Fibroblast of skin of abdomen (primary cell): ENCODE measurements at regions not wholly inside any gene's neighbourhood (a gene's known extent, or its start where the extent isn't known, plus 50 kb on each side); places are given as distances from the start of the nearest gene placed in this dataset.

ENCODE experiments used
- DNase-seq: peaks from one replicate; pipeline ENCODE4 v3.0.0-alpha.2; 2013

- DNase-seq: no peak
Observed at GRCh38 chr3:181432992-181433391, 278.7 kb upstream of the SOX2 start.

DNA sequence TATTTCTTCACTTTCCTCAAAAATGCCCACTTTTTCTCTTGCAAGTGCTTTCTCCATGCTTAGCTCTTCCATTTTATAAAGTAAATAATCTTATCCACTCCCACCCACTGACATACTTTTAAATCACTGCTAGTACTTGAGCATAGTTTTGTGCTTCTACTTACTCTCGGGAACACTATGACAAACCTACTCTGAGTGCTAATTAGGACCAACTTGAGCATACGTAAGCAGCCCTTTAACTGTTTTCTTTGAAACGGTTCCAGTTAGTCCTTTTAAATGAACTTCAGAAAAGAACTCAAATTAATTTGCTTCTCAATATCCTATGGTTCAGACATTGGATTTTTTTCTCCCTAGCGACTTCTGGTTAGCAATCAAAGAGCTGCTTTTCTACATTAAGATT lies 280.0 kb upstream of the SOX2 start:
- no peak for DNase-seq

DNA sequence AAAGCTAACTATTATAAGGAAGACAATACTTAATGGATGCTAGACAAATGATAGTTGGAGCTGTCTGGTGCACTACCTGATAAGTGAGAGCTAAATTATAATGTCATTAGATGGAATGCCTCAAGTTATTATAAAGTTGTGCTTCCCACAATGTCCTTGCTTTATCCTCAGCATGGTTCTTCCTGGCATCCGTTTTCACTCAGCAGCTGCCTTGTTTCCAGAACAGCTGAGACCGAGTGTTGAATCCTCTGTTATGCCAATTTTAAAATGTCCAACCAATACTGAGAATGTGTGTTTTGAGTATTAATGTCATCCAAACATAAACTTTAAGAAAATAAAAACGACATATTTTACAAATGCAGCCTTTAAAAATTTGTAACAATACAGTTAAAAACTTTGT lies 286.7 kb upstream of the SOX2 start:
- no peak for DNase-seq

GRCh38 chr3:181418233-181418632 lies 293.5 kb upstream of the SOX2 start:
- no peak for DNase-seq

- peak; percentile 70 for DNase-seq
Observed at GRCh38 chr3:181417748-181418147, 294.0 kb upstream of the SOX2 start.

DNA sequence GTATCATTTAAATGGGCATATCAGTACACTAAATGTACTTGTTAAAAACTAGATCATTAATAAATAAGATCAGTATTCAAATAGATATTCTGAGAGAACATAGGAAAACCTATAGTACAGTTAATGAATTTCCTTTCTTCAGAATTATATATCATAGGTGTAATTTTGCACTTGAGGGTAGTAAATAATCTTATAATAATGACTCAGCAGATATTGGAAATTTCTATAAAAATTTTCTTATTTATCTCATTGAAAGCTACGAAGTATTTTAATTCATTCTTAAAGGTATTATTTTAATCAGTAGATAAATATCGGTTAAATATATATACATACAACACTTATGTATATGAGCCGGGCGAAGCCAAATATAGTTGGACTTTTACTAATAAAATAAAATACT lies 300.9 kb upstream of the SOX2 start:
- no peak for DNase-seq

DNA sequence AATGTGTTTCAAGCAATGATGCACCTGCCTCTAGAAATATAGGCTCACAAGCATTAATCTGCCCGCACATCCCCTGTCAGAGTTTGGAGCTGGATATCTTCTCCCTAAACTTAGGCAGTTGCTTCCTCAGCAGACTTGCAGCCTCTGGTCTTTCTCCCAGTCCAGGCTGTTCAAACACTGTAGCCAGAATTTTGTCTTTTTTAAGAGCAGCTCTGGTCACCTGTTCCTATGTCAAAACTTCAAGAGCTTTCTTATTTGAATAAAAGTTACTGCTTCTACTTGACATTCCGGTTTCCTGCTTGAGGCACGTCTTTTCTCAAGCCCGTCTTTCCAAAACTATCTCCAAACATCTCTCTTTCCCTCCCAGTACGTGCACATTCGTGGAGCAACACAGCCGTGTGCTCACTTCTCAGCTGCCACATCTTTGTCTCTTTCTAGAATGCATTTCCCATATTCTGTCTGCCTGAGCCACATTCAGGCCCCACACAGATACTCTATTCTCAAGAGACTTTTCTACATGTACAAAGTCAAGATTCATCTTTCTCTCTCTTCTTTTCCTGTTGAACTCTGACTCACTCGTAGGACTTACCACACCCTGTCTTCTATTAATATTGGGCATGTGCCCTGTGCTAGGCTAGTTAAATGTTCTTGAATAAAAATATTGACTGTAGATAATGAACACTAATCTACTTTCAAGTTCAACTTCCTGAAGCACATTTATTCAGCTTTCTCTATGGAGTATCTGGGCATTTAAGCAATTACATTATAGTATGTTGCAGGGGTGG lies 307.7 kb upstream of the SOX2 start:
- no peak for DNase-seq

- no peak for DNase-seq
Observed at GRCh38 chr3:181402347-181402746, 309.4 kb upstream of the SOX2 start.

DNA sequence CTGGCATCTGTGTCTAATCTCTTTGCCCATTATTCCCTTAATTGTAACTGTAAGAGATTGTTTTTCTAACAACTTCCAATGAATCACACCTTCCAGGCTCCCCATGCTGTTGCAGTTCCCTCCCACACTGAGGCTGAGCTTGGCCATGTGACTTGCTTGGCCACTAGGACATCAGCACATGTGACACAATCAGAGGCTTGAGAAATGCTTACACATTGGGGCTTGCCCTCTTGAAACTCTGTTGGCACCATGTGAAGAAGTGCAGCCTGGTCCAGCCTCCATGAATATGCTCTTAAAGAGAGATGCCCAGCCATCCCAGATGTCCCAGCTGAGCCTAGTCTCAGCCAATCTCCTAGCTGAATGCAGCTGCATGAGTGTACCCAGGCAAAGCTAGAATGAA lies 326.8 kb upstream of the SOX2 start:
- no peak for DNase-seq

DNA sequence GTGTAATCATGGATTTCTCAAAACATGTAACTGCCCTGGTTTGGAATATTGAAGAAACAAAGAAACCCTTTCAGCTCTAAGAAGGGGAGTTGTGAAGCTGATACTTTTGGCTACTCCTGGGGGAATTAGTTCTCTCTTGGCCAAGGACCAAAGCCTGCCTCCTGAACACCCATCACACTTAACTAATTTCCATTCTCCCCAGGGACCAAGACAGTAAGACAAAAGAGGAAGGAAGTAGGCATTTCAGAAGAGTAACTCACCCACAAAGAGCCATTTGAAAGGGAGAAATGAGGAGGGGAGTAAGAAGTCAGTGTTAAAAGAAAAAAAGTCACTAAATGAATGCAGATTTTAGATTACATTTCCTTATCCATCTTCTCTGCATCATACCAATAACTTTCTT lies 328.0 kb upstream of the SOX2 start:
- no peak for DNase-seq

DNA sequence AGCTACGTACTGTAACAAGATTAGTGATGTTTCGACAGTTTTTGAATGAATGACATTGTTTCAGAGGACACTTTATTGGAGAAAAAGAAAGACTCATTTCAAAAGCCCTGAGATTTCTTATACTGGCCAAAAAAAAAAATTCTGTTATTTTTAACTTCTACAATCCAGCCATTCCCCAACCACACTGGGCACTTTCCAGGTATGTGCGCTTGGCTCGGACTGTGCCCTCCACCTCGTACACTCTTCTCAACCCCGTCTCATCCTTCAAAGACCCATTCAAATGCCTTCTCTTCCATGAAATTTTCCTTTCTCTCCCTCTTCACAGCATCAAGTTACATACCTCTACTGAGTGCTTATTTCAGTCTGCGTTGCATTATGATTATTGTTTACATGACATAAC lies 328.5 kb upstream of the SOX2 start:
- no peak for DNase-seq

GRCh38 chr3:181382656-181383055 lies 329.1 kb upstream of the SOX2 start:
- no peak for DNase-seq

- DNase-seq: no peak
Observed at GRCh38 chr3:181379278-181379677, 332.4 kb upstream of the SOX2 start.

GRCh38 chr3:181369637-181370036 lies 342.1 kb upstream of the SOX2 start:
- DNase-seq: no peak

GRCh38 chr3:181363231-181363630 lies 348.5 kb upstream of the SOX2 start:
- no peak for DNase-seq

GRCh38 chr3:181362378-181362777 lies 349.3 kb upstream of the SOX2 start:
- DNase-seq: no peak

DNA sequence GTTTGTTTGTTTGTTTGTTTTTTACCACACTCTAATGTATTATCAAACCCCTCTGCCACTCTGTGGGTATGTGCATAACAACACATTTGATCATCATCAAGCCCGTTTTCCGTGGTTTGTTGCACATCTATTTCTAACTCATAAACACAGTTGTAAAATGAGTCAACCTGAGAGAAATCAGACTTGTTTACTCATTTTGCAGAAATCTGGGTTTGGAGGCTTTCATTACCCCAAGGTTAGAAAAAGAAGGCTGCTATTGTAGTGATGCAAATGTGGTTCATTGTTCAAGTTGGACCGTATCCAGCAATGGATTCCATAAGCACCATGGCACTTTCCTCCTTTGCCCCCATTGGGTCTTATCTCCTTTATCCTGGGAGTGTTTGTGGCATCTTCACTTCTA lies 353.2 kb upstream of the SOX2 start:
- DNase-seq: no peak

DNA sequence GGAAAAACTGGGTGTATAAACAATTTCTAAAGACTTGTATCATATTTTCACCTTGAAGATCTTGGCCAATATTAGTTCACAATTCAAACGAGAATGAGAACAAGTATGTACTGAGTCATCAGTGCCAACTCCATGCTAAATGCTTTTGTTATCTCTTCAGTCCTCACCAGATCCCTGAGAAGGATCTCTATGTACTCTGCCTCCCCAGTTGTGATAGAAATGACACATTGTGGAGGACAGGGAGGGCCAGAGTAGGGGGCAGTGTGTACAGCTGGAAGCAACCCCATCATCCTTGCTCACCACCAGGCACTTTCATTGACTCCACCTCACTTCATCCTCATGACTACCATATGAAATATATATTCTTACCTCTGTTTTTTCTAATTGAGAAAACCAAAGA lies 353.7 kb upstream of the SOX2 start:
- DNase-seq: no peak

GRCh38 chr3:181354140-181354539 lies 357.6 kb upstream of the SOX2 start:
- DNase-seq: no peak

DNA sequence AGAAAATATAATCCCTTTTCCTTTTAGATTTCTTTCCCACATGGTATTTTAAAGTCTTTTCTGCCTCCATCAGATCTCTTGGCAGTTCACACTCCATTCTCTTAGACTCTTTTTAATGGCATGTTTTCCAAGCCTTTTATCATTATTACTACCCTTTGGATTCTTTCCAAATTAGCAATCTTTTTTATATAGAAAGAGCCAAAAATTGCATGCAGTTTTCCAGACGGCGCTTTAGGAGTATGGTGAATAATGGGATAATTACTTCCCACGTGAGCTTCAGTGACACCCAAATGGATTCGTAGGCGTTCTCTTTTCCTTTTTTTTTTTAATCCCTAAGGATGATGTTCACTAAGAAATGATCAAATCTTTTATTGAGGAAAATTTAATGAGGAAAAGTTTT lies 354.8 kb upstream of the DNAJC19 start:
- no peak for DNase-seq

DNA sequence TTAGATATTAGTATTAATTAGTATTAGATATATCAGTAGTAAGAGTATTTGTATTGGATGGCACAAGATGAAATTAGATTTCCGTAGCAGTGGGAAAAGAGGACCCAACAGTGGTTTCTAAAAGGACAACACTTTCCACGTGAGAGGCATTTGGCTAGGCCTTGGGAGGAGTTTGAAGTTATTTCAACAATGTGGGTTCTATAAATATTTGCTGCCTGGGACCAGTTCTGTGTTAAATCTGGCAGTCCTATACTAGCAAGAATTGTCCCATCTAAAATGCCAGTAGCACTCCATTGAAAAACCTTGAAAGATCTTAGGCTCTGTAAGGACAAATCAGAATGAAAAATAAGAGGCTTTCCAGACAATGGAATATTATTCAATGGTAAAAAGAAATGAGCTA lies 347.1 kb upstream of the DNAJC19 start:
- DNase-seq: no peak

- DNase-seq: no peak
Observed at GRCh38 chr3:181333394-181333793, 343.9 kb upstream of the DNAJC19 start.

DNA sequence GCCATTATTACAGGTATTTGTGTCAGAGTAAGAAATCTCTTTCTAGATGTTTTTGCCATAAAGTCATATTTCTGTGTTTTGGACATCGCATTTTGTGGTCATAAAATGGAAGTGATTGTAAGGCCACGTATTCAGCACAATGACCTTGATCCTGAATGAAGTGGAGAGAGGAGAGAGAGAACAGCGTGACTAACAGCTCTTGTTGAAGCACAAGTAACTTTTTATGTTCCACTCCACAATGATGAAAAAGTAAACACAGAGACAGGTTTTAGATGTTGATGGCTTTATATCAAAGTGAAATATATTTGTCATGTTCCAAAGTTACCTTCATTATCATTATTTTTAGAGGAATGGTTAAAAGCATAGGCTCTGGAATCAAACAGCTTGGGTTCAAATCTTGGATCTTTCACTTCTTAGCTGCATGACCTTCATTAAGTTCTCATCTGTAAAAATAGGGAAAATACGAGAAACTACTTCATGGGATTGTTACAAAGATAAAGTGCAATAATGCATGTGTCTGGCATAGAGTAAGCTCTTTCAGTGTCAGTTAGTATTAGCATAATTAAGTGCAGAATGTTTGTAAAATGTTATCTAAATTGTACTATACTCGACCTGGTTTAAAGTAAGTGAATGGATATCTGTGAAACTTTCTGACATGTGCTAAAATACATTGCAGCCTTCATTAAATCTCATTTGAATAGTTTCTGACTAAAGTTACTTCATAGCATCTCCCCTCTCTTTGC lies 341.5 kb upstream of the DNAJC19 start:
- DNase-seq: no peak

DNA sequence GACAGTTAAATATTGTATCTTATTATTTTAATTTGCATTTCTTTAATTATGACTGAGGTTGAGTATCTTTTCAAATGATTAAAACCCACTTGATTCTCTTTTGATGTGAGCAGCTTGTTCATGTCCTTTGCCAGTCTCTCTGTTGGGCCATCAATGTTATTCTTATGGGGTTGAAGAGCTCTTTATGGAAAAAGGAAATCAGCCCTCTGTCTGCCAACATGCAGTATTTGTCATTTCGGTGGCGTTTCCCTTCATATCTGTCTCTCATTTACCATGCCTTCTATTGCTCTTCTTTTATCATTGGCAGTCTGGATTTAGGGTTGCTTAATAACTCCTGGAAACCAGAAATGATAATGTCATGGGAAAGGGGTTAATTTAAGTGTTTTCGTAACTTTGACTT lies 340.7 kb upstream of the DNAJC19 start:
- DNase-seq: no peak
